SK-N-SH treated with all-trans-retinoic acid at 6 μM for 48 hours (cell line): ENCODE measurements at regions not wholly inside any gene's neighbourhood (a gene's known extent, or its start where the extent isn't known, plus 50 kb on each side); places are given as distances from the start of the nearest gene placed in this dataset.

Source experiments
- ATAC-seq: fragments of 200-7000 bp; cut with Tn5 transposase; 3 replicates; pipeline ENCODE4 v1.9.1; 2020; ENCODE audit warnings: mild to moderate bottlenecking, moderate library complexity
- ARNTL ChIP-seq: fragments of 450-650 bp; formaldehyde crosslinking; IDR thresholded peaks from 2 replicates; pipeline ENCODE4 v1.5.0; 2020; ENCODE audit warnings: low read depth, mild to moderate bottlenecking, moderate library complexity, borderline replicate concordance
- BACH2 ChIP-seq: fragments of 250-450 bp; sonication (Bioruptor Pico); IDR thresholded peaks from 2 replicates; pipeline ENCODE4 v1.9.0; 2021; ENCODE audit warnings: mild to moderate bottlenecking, borderline replicate concordance
- CSDC2 ChIP-seq: fragments of 250-450 bp; sonication (Bioruptor Pico); IDR thresholded peaks from 2 replicates; pipeline ENCODE4 v1.5.0; 2020; ENCODE audit warnings: mild to moderate bottlenecking, moderate library complexity
- ESRRG ChIP-seq: fragments of 250-450 bp; sonication (Bioruptor Pico); IDR thresholded peaks from 2 replicates; pipeline ENCODE4 v1.6.1; 2021; ENCODE audit warnings: mild to moderate bottlenecking
- GLIS3 ChIP-seq: fragments of 250-450 bp; sonication (Bioruptor Pico); IDR thresholded peaks from 2 replicates; pipeline ENCODE4 v1.5.0; 2020; ENCODE audit warnings: mild to moderate bottlenecking, moderate library complexity
- ISL1 ChIP-seq: fragments of 250-450 bp; sonication (Bioruptor Pico); IDR thresholded peaks from 2 replicates; pipeline ENCODE4 v2.1.2; 2022; ENCODE audit warnings: mild to moderate bottlenecking, moderate library complexity
- OSR1 ChIP-seq: fragments of 250-450 bp; sonication (Bioruptor Pico); IDR thresholded peaks from 2 replicates; pipeline ENCODE4 v1.8.0; 2022; ENCODE audit warnings: moderate library complexity, mild to moderate bottlenecking, inconsistent platforms
- PPARA ChIP-seq: fragments of 250-450 bp; sonication (Bioruptor Pico); IDR thresholded peaks from 2 replicates; pipeline ENCODE4 v1.5.0; 2020; ENCODE audit warnings: mild to moderate bottlenecking, borderline replicate concordance
- RARB ChIP-seq: fragments of 250-450 bp; sonication (Bioruptor Pico); IDR thresholded peaks from 2 replicates; pipeline ENCODE4 v1.8.0; 2021; ENCODE audit warnings: mild to moderate bottlenecking, moderate library complexity
- SNAI2 ChIP-seq: fragments of 250-450 bp; sonication (Bioruptor Pico); IDR thresholded peaks from 2 replicates; pipeline ENCODE4 v1.5.0; 2020; ENCODE audit warnings: mild to moderate bottlenecking, moderate library complexity
- TCF4 ChIP-seq: fragments of 250-450 bp; sonication (Bioruptor Pico); IDR thresholded peaks from 2 replicates; pipeline ENCODE4 v1.8.0; 2021; ENCODE audit warnings: mild to moderate bottlenecking, moderate library complexity, borderline replicate concordance
- TOX ChIP-seq: fragments of 250-450 bp; sonication (Bioruptor Pico); IDR thresholded peaks from 2 replicates; pipeline ENCODE4 v1.8.0; 2021; ENCODE audit warnings: mild to moderate bottlenecking, moderate library complexity, borderline replicate concordance
- ZFP3 ChIP-seq: fragments of 250-450 bp; sonication (Bioruptor Pico); IDR thresholded peaks from 2 replicates; pipeline ENCODE4 v1.5.0; 2020; ENCODE audit warnings: mild to moderate bottlenecking, moderate library complexity
- ZFP30 ChIP-seq: fragments of 450-650 bp; formaldehyde crosslinking; IDR thresholded peaks from 2 replicates; pipeline ENCODE4 v1.5.0; 2022; ENCODE audit warnings: mild to moderate bottlenecking, moderate library complexity
- ZNF565 ChIP-seq: fragments of 450-650 bp; formaldehyde crosslinking; conservative IDR thresholded peaks from 2 replicates; pipeline ENCODE4 v1.5.0; 2020; ENCODE audit warnings: low read depth, mild to moderate bottlenecking, moderate library complexity
- ZNF70 ChIP-seq: fragments of 450-650 bp; formaldehyde crosslinking; IDR thresholded peaks from 2 replicates; pipeline ENCODE4 v1.5.0; 2020; ENCODE audit warnings: mild to moderate bottlenecking, moderate library complexity
- ZNF8 ChIP-seq: fragments of 450-650 bp; formaldehyde crosslinking; IDR thresholded peaks from 2 replicates; pipeline ENCODE4 v1.5.0; 2020; ENCODE audit warnings: mild to moderate bottlenecking, moderate library complexity
- TF ChIP-seq, protein P1 (sequence below): fragments of 250-450 bp; sonication (Bioruptor Pico); IDR thresholded peaks from 2 replicates; pipeline ENCODE4 v1.5.1; 2020; ENCODE audit warnings: low read depth, mild to moderate bottlenecking, moderate library complexity
- TF ChIP-seq, protein P2 (sequence below): fragments of 250-450 bp; sonication (Bioruptor Pico); IDR thresholded peaks from 2 replicates; pipeline ENCODE4 v1.8.0; 2021; ENCODE audit warnings: low read depth, mild to moderate bottlenecking, moderate library complexity, borderline replicate concordance
- TF ChIP-seq, protein P3 (sequence below): fragments of 250-450 bp; sonication (Bioruptor Pico); IDR thresholded peaks from 2 replicates; pipeline ENCODE4 v1.8.0; 2020; ENCODE audit warnings: mild to moderate bottlenecking, moderate library complexity, borderline replicate concordance
- TF ChIP-seq, protein P4 (sequence below): fragments of 250-450 bp; sonication (Bioruptor Pico); IDR thresholded peaks from 2 replicates; pipeline ENCODE4 v1.5.0; 2020; ENCODE audit warnings: mild to moderate bottlenecking, moderate library complexity
- TF ChIP-seq, protein P5 (sequence below): fragments of 250-450 bp; sonication (Bioruptor Pico); IDR thresholded peaks from 2 replicates; pipeline ENCODE4 v1.5.1; 2021; ENCODE audit warnings: mild to moderate bottlenecking, moderate library complexity

DNA sequence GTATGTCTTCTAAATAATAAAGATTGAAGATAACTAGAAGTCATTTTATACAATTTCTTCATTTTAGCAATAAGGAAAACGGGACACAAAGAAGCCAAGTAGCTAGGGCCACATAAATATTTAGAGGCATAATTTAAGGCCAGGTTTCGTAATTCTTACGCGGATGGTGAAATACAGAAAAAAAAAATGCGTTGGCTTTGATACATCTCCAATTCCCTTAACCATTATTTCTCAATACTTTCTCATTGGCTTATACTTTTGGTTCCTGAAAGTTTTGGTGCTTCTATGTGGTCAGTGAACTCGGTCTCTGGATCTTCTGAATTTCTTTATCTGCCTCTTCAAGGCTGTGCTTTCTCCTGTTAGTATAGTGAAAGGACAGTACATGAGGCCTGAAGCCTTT, 888.1 kb downstream of the KCNJ2 start:
- ATAC-seq = no peak
- TF ChIP-seq ZFP3 = no peak
- TF ChIP-seq TCF4 = no peak
- TF ChIP-seq, protein P1, sequence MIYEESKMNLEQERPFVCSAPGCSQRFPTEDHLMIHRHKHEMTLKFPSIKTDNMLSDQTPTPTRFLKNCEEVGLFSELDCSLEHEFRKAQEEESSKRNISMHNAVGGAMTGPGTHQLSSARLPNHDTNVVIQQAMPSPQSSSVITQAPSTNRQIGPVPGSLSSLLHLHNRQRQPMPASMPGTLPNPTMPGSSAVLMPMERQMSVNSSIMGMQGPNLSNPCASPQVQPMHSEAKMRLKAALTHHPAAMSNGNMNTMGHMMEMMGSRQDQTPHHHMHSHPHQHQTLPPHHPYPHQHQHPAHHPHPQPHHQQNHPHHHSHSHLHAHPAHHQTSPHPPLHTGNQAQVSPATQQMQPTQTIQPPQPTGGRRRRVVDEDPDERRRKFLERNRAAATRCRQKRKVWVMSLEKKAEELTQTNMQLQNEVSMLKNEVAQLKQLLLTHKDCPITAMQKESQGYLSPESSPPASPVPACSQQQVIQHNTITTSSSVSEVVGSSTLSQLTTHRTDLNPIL (CRISPR knock-in tag) = no peak
- no peak for TF ChIP-seq GLIS3
- no peak for TF ChIP-seq RARB
- no peak for TF ChIP-seq SNAI2
- no peak for TF ChIP-seq ISL1 (CRISPR knock-in tag)
- TF ChIP-seq, protein P2, sequence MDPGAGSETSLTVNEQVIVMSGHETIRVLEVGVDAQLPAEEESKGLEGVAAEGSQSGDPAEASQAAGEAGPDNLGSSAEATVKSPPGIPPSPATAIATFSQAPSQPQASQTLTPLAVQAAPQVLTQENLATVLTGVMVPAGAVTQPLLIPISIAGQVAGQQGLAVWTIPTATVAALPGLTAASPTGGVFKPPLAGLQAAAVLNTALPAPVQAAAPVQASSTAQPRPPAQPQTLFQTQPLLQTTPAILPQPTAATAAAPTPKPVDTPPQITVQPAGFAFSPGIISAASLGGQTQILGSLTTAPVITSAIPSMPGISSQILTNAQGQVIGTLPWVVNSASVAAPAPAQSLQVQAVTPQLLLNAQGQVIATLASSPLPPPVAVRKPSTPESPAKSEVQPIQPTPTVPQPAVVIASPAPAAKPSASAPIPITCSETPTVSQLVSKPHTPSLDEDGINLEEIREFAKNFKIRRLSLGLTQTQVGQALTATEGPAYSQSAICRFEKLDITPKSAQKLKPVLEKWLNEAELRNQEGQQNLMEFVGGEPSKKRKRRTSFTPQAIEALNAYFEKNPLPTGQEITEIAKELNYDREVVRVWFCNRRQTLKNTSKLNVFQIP (CRISPR knock-in tag) = no peak
- no peak for TF ChIP-seq OSR1
- TF ChIP-seq BACH2 = no peak
- TF ChIP-seq, protein P3, sequence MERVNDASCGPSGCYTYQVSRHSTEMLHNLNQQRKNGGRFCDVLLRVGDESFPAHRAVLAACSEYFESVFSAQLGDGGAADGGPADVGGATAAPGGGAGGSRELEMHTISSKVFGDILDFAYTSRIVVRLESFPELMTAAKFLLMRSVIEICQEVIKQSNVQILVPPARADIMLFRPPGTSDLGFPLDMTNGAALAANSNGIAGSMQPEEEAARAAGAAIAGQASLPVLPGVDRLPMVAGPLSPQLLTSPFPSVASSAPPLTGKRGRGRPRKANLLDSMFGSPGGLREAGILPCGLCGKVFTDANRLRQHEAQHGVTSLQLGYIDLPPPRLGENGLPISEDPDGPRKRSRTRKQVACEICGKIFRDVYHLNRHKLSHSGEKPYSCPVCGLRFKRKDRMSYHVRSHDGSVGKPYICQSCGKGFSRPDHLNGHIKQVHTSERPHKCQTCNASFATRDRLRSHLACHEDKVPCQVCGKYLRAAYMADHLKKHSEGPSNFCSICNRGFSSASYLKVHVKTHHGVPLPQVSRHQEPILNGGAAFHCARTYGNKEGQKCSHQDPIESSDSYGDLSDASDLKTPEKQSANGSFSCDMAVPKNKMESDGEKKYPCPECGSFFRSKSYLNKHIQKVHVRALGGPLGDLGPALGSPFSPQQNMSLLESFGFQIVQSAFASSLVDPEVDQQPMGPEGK (CRISPR knock-in tag) = no peak
- TF ChIP-seq TOX = no peak
- no peak for TF ChIP-seq ZNF70

DNA sequence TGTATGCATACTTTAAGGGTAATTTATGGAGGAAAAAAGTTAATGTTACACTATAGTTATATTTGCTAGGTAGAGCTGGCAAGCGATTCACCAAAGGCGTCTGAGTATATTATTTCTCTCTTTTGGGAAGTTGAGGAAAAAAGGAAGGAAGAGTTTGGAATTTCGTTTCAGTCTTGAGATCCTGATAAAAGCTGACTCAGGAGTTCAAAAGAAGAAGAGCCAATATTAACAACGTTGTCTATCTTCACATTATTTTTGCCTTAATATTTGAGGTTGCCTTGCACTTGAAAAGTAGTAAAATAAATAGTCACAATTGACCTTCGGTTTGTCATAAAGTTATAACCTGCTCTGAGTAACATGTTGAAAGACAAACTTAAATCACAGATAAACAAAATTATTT, 888.6 kb downstream of the KCNJ2 start:
- TF ChIP-seq, protein P3 (CRISPR knock-in tag) = no peak
- TF ChIP-seq CSDC2 (CRISPR knock-in tag) (no peak), OSR1 (no peak), ZNF70 (no peak), ESRRG (CRISPR knock-in tag) (no peak), ZNF8 (no peak), BACH2 (no peak), GLIS3 (no peak), TOX (no peak)
- TF ChIP-seq, protein P2 (CRISPR knock-in tag) = no peak
- TF ChIP-seq, protein P1 (CRISPR knock-in tag) = no peak
- TF ChIP-seq, protein P4, sequence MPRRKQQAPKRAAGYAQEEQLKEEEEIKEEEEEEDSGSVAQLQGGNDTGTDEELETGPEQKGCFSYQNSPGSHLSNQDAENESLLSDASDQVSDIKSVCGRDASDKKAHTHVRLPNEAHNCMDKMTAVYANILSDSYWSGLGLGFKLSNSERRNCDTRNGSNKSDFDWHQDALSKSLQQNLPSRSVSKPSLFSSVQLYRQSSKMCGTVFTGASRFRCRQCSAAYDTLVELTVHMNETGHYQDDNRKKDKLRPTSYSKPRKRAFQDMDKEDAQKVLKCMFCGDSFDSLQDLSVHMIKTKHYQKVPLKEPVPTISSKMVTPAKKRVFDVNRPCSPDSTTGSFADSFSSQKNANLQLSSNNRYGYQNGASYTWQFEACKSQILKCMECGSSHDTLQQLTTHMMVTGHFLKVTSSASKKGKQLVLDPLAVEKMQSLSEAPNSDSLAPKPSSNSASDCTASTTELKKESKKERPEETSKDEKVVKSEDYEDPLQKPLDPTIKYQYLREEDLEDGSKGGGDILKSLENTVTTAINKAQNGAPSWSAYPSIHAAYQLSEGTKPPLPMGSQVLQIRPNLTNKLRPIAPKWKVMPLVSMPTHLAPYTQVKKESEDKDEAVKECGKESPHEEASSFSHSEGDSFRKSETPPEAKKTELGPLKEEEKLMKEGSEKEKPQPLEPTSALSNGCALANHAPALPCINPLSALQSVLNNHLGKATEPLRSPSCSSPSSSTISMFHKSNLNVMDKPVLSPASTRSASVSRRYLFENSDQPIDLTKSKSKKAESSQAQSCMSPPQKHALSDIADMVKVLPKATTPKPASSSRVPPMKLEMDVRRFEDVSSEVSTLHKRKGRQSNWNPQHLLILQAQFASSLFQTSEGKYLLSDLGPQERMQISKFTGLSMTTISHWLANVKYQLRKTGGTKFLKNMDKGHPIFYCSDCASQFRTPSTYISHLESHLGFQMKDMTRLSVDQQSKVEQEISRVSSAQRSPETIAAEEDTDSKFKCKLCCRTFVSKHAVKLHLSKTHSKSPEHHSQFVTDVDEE (CRISPR knock-in tag) = no peak
- ATAC-seq = no peak

DNA sequence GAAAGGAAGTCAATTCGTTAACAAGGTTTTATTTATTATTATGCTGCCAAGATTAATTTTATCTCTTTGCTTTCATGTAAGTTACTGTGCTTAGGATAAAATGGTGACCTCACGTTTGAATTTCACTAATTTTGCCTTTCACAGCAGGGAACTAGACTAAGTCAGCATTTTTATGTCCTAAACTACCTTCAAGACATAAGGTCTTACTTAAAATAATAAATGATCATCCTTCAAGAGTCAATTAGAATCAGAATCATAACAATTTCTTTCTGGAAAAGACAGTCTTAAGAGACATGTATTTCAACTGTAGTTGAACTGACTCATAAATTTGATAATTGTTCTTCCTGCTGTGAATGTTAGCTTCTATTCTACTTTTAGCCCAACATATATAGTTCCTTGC, 893.8 kb downstream of the KCNJ2 start:
- no peak for TF ChIP-seq ISL1 (CRISPR knock-in tag)
- TF ChIP-seq SNAI2 = no peak
- no peak for TF ChIP-seq ARNTL (CRISPR knock-in tag)
- no peak for TF ChIP-seq CSDC2 (CRISPR knock-in tag)
- TF ChIP-seq, protein P3 (CRISPR knock-in tag) = no peak
- no peak for TF ChIP-seq OSR1
- TF ChIP-seq, protein P5, sequence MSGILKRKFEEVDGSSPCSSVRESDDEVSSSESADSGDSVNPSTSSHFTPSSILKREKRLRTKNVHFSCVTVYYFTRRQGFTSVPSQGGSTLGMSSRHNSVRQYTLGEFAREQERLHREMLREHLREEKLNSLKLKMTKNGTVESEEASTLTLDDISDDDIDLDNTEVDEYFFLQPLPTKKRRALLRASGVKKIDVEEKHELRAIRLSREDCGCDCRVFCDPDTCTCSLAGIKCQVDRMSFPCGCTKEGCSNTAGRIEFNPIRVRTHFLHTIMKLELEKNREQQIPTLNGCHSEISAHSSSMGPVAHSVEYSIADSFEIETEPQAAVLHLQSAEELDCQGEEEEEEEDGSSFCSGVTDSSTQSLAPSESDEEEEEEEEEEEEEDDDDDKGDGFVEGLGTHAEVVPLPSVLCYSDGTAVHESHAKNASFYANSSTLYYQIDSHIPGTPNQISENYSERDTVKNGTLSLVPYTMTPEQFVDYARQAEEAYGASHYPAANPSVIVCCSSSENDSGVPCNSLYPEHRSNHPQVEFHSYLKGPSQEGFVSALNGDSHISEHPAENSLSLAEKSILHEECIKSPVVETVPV (CRISPR knock-in tag) = no peak
- no peak for TF ChIP-seq ESRRG (CRISPR knock-in tag)
- no peak for TF ChIP-seq PPARA (CRISPR knock-in tag)
- no peak for TF ChIP-seq ZNF70
- TF ChIP-seq ZNF8 = no peak
- no peak for TF ChIP-seq ZFP30 (CRISPR knock-in tag)
- no peak for TF ChIP-seq TCF4
- TF ChIP-seq ZNF565 (CRISPR knock-in tag) = no peak
- ATAC-seq = no peak
